CD4-positive, alpha-beta memory T cell (primary cell): ENCODE measurements at regions not wholly inside any gene's neighbourhood (a gene's known extent, or its start where the extent isn't known, plus 50 kb on each side); places are given as distances from the start of the nearest gene placed in this dataset.

Experiments used
- CTCF ChIA-PET: fragments of 350-600 bp; sonication (Branson Sonifier 250); formaldehyde crosslinking; loops from one replicate; lab custom pipeline; 2021; ENCODE audit warnings: inconsistent platforms; ENCODE audit not compliant: partially characterized antibody; lab: Charles Lee
- POLR2A ChIA-PET: fragments of 350-600 bp; sonication (Branson Sonifier 250); formaldehyde crosslinking; loops from one replicate; lab custom pipeline; 2021; ENCODE audit not compliant: partially characterized antibody; lab: Charles Lee
- DNase-seq, 5 donors: peaks; one replicate each; pipeline versions ENCODE4 v3.0.0 to v3.0.0-alpha.2; 2020 to 2022; ENCODE audit warnings: mixed read lengths in 1 of 5
- H3K27ac ChIP-seq: one replicate; pipeline ENCODE4 v1.7.0; 2013; ENCODE audit warnings: low read depth, low read length
- H3K27me3 ChIP-seq: 2 replicates; pipeline ENCODE4 v1.7.0; 2013; ENCODE audit warnings: mild to moderate bottlenecking, low read length, moderate library complexity; ENCODE audit not compliant: insufficient read depth
- H3K36me3 ChIP-seq: 2 replicates; pipeline ENCODE4 v1.7.0; 2013; ENCODE audit warnings: mild to moderate bottlenecking, low read length, moderate library complexity; ENCODE audit not compliant: insufficient read depth
- H3K4me1 ChIP-seq: 2 replicates; pipeline ENCODE4 v1.7.0; 2013; ENCODE audit warnings: mild to moderate bottlenecking, low read length, moderate library complexity; ENCODE audit not compliant: insufficient read depth
- H3K4me3 ChIP-seq, 2 donors: one replicate each; pipeline ENCODE4 v1.7.0; 2013; ENCODE audit warnings: low read length in 2 of 2, mild to moderate bottlenecking in 1 of 2
- H3K9me3 ChIP-seq, 2 donors: one replicate each; pipeline ENCODE4 v1.7.0; 2013; ENCODE audit warnings: low read length in 2 of 2, control low read depth in 1 of 2; ENCODE audit not compliant: control insufficient read depth in 1 of 2
- H3K27ac Mint-ChIP-seq, 7 donors: one replicate each; pipeline ENCODE4 v1.8.0; 2020 to 2021; ENCODE audit warnings: mixed read lengths in 7 of 7, mild to moderate bottlenecking in 6 of 7, inconsistent platforms in 3 of 7, moderate library complexity in 3 of 7
- H3K27me3 Mint-ChIP-seq, 2 donors: one replicate each; pipeline ENCODE4 v1.8.0; 2020 to 2021; ENCODE audit warnings: mixed read lengths in 2 of 2
- H3K36me3 Mint-ChIP-seq, 2 donors: one replicate each; pipeline ENCODE4 v1.8.0; 2020 to 2021; ENCODE audit warnings: mixed read lengths in 2 of 2, inconsistent platforms in 1 of 2, mild to moderate bottlenecking in 1 of 2
- H3K4me1 Mint-ChIP-seq, 4 donors: one replicate each; pipeline ENCODE4 v1.8.0; 2020 to 2021; ENCODE audit warnings: mixed read lengths in 4 of 4, mild to moderate bottlenecking in 1 of 4
- H3K4me3 Mint-ChIP-seq, 8 donors: one replicate each; pipeline ENCODE4 v1.8.0; 2020 to 2021; ENCODE audit warnings: mixed read lengths in 8 of 8, mild to moderate bottlenecking in 7 of 8, moderate library complexity in 6 of 8, inconsistent platforms in 3 of 8
- H3K9me3 Mint-ChIP-seq, 8 donors: one replicate each; pipeline ENCODE4 v1.8.0; 2020 to 2021; ENCODE audit warnings: mixed read lengths in 8 of 8, mild to moderate bottlenecking in 5 of 8, inconsistent platforms in 3 of 8, moderate library complexity in 1 of 8
- intact Hi-C: fragments of 100-400 bp; cut with micrococcal nuclease; formaldehyde crosslinking; loops from one replicate; pipeline ENCODE4 v1.15.1; 2023

- intact Hi-C loops: no loop called here
- H3K9me3 ChIP-seq: no peaks in the 10 kb centered on the region
- no peaks in the 10 kb centered on the region for H3K27me3 Mint-ChIP-seq
- POLR2A ChIA-PET: interaction anchor here (1.5 to 5.9 kb wide), 5 partner anchors 24 to 71 kb away, joined by 3 to 82 read pairs (median 21); no protein-coding TSS in a partner anchor
- no peak overlapping the region for H3K4me3 ChIP-seq
- peaks cover 0 to 2% (median 0%) of the 10 kb centered on the region in 8 donors for H3K9me3 Mint-ChIP-seq
- H3K36me3 ChIP-seq: no peaks in the 10 kb centered on the region
- CTCF ChIA-PET: interaction anchor here (0.6 to 7.3 kb wide), 10 partner anchors 22 to 176 kb away, joined by 3 to 309 read pairs (median 16); no protein-coding TSS in a partner anchor
- DNase-seq: no peak
- peak overlapping the region in 1 of 8 donors; percentile 2 for H3K4me3 Mint-ChIP-seq
- no peaks in the 10 kb centered on the region for H3K36me3 Mint-ChIP-seq
- no peak overlapping the region for H3K27ac ChIP-seq
- peaks cover 10% of the 10 kb centered on the region for H3K4me1 ChIP-seq
- no peak overlapping the region for H3K27ac Mint-ChIP-seq
- H3K4me1 Mint-ChIP-seq: peaks cover 6 to 20% (median 14%) of the 10 kb centered on the region in 4 donors
- H3K27me3 ChIP-seq: no peaks in the 10 kb centered on the region
Measured at GRCh38 chr6:137413482-137413881, 80.7 kb downstream of the OLIG3 start.

- Histone ChIP-seq H3K4me1 (peaks cover 10% of the 10 kb centered on the region), H3K4me3 (no peak overlapping the region), H3K9me3 (no peaks in the 10 kb centered on the region), H3K36me3 (no peaks in the 10 kb centered on the region), H3K27ac (no peak overlapping the region), H3K27me3 (no peaks in the 10 kb centered on the region)
- H3K27ac Mint-ChIP-seq: peak overlapping the region in 1 of 7 donors; percentile 32
- no peaks in the 10 kb centered on the region for H3K36me3 Mint-ChIP-seq
- H3K27me3 Mint-ChIP-seq: no peaks in the 10 kb centered on the region
- POLR2A ChIA-PET: interaction anchor here (1.5 to 5.0 kb wide), 2 partner anchors 23 to 70 kb away, joined by 6 to 63 read pairs; no protein-coding TSS in a partner anchor
- DNase-seq: no peak
- H3K9me3 Mint-ChIP-seq: peaks cover 0 to 5% (median under 1%) of the 10 kb centered on the region in 8 donors
- CTCF ChIA-PET: interaction anchor here (3.6 to 7.3 kb wide), 4 partner anchors 21 to 98 kb away, joined by 23 to 309 read pairs (median 25); no protein-coding TSS in a partner anchor
- no peak overlapping the region for H3K4me3 Mint-ChIP-seq
- H3K4me1 Mint-ChIP-seq: peaks cover 10 to 20% (median 14%) of the 10 kb centered on the region in 4 donors
- intact Hi-C loops: no loop called here
Measured at GRCh38 chr6:137412562-137412961, 81.6 kb downstream of the OLIG3 start.

GRCh38 chr6:137409266-137409777 lies 84.9 kb downstream of the OLIG3 start:
- H3K36me3 ChIP-seq: no peaks in the 10 kb centered on the region
- intact Hi-C loops: no loop called here
- H3K27me3 Mint-ChIP-seq: no peaks in the 10 kb centered on the region
- H3K36me3 Mint-ChIP-seq: peaks cover 5 to 9% of the 10 kb centered on the region in 2 donors
- peaks cover 7 to 22% (median 12%) of the 10 kb centered on the region in 4 donors for H3K4me1 Mint-ChIP-seq
- no peaks in the 10 kb centered on the region for H3K27me3 ChIP-seq
- no peak overlapping the region for H3K4me3 Mint-ChIP-seq
- DNase-seq: no peak
- H3K9me3 Mint-ChIP-seq: peaks cover 2 to 16% (median 7%) of the 10 kb centered on the region in 8 donors
- no peak overlapping the region for H3K4me3 ChIP-seq
- H3K27ac ChIP-seq: no peak overlapping the region
- ChIA-PET CTCF (interaction anchor here (0.9 to 1.3 kb wide), 2 partner anchors 22 to 67 kb away, joined by 4 read pairs; no protein-coding TSS in a partner anchor), POLR2A (interaction anchor here (1.8 kb wide), 1 partner anchor 67 kb away, joined by 4 read pairs; no protein-coding TSS in a partner anchor)
- no peak overlapping the region for H3K27ac Mint-ChIP-seq
- H3K4me1 ChIP-seq: peaks cover 1% of the 10 kb centered on the region
- no peaks in the 10 kb centered on the region for H3K9me3 ChIP-seq

GRCh38 chr6:137407816-137408215 lies 86.4 kb downstream of the OLIG3 start:
- ChIA-PET CTCF (interaction anchor here (3.0 kb wide), 1 partner anchor 65 kb away, joined by 13 read pairs; no protein-coding TSS in a partner anchor), POLR2A (interaction anchor here (1.0 kb wide), 1 partner anchor 15 kb away, joined by 3 read pairs; no protein-coding TSS in a partner anchor)
- H3K36me3 Mint-ChIP-seq: peaks cover 5 to 9% of the 10 kb centered on the region in 2 donors
- H3K9me3 Mint-ChIP-seq: peaks cover 2 to 16% (median 7%) of the 10 kb centered on the region in 8 donors
- H3K4me3 ChIP-seq: no peak overlapping the region
- no peak overlapping the region for H3K27ac ChIP-seq
- H3K4me3 Mint-ChIP-seq: no peak overlapping the region
- no peaks in the 10 kb centered on the region for H3K9me3 ChIP-seq
- H3K27me3 ChIP-seq: no peaks in the 10 kb centered on the region
- intact Hi-C loops: no loop called here
- H3K4me1 Mint-ChIP-seq: peaks cover 4 to 29% (median 9%) of the 10 kb centered on the region in 4 donors
- no peaks in the 10 kb centered on the region for H3K36me3 ChIP-seq
- DNase-seq: no peak
- H3K27me3 Mint-ChIP-seq: no peaks in the 10 kb centered on the region
- H3K27ac Mint-ChIP-seq: no peak overlapping the region
- H3K4me1 ChIP-seq: no peaks in the 10 kb centered on the region

- Mint-ChIP-seq H3K27ac (no peak overlapping the region), H3K36me3 (peaks cover 5 to 9% of the 10 kb centered on the region in 2 donors), H3K4me1 (peaks cover 4 to 29% (median 12%) of the 10 kb centered on the region in 4 donors), H3K27me3 (no peaks in the 10 kb centered on the region), H3K4me3 (no peak overlapping the region), H3K9me3 (peaks cover 2 to 16% (median 8%) of the 10 kb centered on the region in 8 donors)
- Histone ChIP-seq H3K27me3 (no peaks in the 10 kb centered on the region), H3K27ac (no peak overlapping the region), H3K4me1 (no peaks in the 10 kb centered on the region), H3K36me3 (no peaks in the 10 kb centered on the region), H3K9me3 (no peaks in the 10 kb centered on the region), H3K4me3 (no peak overlapping the region)
- intact Hi-C loops: no loop called here
- ChIA-PET CTCF (interaction anchor here (0.8 to 3.0 kb wide), 6 partner anchors 9 to 311 kb away, joined by 3 to 13 read pairs (median 4); no protein-coding TSS in a partner anchor), POLR2A (interaction anchor here (1.0 to 1.1 kb wide), 3 partner anchors 10 to 64 kb away, joined by 3 to 5 read pairs (median 4); no protein-coding TSS in a partner anchor)
- no peak for DNase-seq
Measured at GRCh38 chr6:137405806-137406205, 88.4 kb downstream of the OLIG3 start.

GRCh38 chr6:137403855-137404254 lies 90.3 kb downstream of the OLIG3 start:
- Mint-ChIP-seq H3K9me3 (peaks cover 2 to 16% (median 8%) of the 10 kb centered on the region in 8 donors), H3K36me3 (peaks cover 5 to 9% of the 10 kb centered on the region in 2 donors), H3K4me3 (no peak overlapping the region), H3K27ac (peak overlapping the region in 1 of 7 donors; percentile 14), H3K4me1 (peaks cover 6 to 34% (median 18%) of the 10 kb centered on the region in 4 donors), H3K27me3 (no peaks in the 10 kb centered on the region)
- ChIA-PET POLR2A (no interaction called here), CTCF (no interaction called here)
- Histone ChIP-seq H3K27me3 (no peaks in the 10 kb centered on the region), H3K36me3 (no peaks in the 10 kb centered on the region), H3K9me3 (no peaks in the 10 kb centered on the region), H3K4me3 (no peak overlapping the region), H3K4me1 (peaks cover 7% of the 10 kb centered on the region), H3K27ac (no peak overlapping the region)
- DNase-seq: no peak
- intact Hi-C loops: no loop called here

- CTCF ChIA-PET: no interaction called here
- no peaks in the 10 kb centered on the region for H3K27me3 ChIP-seq
- Mint-ChIP-seq H3K4me3 (no peak overlapping the region), H3K27me3 (no peaks in the 10 kb centered on the region), H3K36me3 (peaks cover 5 to 9% of the 10 kb centered on the region in 2 donors), H3K27ac (no peak overlapping the region), H3K4me1 (peaks cover 6 to 34% (median 18%) of the 10 kb centered on the region in 4 donors), H3K9me3 (peaks cover 2 to 16% (median 8%) of the 10 kb centered on the region in 8 donors)
- intact Hi-C loops: no loop called here
- H3K36me3 ChIP-seq: no peaks in the 10 kb centered on the region
- H3K9me3 ChIP-seq: no peaks in the 10 kb centered on the region
- no peak overlapping the region for H3K27ac ChIP-seq
- no peak for DNase-seq
- POLR2A ChIA-PET: no interaction called here
- peaks cover 7% of the 10 kb centered on the region for H3K4me1 ChIP-seq
- no peak overlapping the region for H3K4me3 ChIP-seq
Measured at GRCh38 chr6:137403443-137403842, 90.8 kb downstream of the OLIG3 start.
